ENCODE measurements at regions not wholly inside any gene's neighbourhood (a gene's known extent, or its start where the extent isn't known, plus 50 kb on each side); places are given as distances from the start of the nearest gene placed in this dataset.
"Not testable (repeated sequence)": the region's sequence is repeated elsewhere in the genome, so short reads cannot be mapped to it uniquely, and the experiment has no call there.

GRCh38 chr6:156260815-156261214 lies 516.4 kb upstream of the ARID1B start:
- no peak for DNase-seq
- Mint-ChIP-seq H3K4me1 (ENCODE audit: low read depth) (peaks cover 11% of the 10 kb centered on the region), H3K9me3 (no peaks in the 10 kb centered on the region), H3K4me3 (no peak overlapping the region), H3K27ac (no peak overlapping the region), H3K27me3 (no peaks in the 10 kb centered on the region), H3K36me3 (ENCODE audit: low read depth) (no peaks in the 10 kb centered on the region)

GRCh38 chr6:156258981-156259380 lies 518.2 kb upstream of the ARID1B start:
- no peaks in the 10 kb centered on the region for H3K27me3 Mint-ChIP-seq
- H3K36me3 Mint-ChIP-seq (ENCODE audit: low read depth): no peaks in the 10 kb centered on the region
- no peak overlapping the region for H3K27ac Mint-ChIP-seq
- H3K4me1 Mint-ChIP-seq (ENCODE audit: low read depth): peaks cover 22% of the 10 kb centered on the region
- no peak overlapping the region for H3K4me3 Mint-ChIP-seq
- H3K9me3 Mint-ChIP-seq: no peaks in the 10 kb centered on the region
- no peak for DNase-seq

GRCh38 chr6:156256161-156256560 lies 521.0 kb upstream of the ARID1B start:
- no peaks in the 10 kb centered on the region for H3K36me3 Mint-ChIP-seq (ENCODE audit: low read depth)
- no peaks in the 10 kb centered on the region for H3K27me3 Mint-ChIP-seq
- H3K4me3 Mint-ChIP-seq: peak overlapping the region; percentile 28
- peaks cover 33% of the 10 kb centered on the region for H3K4me1 Mint-ChIP-seq (ENCODE audit: low read depth)
- H3K9me3 Mint-ChIP-seq: peaks cover 10% of the 10 kb centered on the region
- peak overlapping the region; percentile 75 for H3K27ac Mint-ChIP-seq
- DNase-seq: peak; percentile 51

GRCh38 chr6:156254240-156254639 lies 522.9 kb upstream of the ARID1B start:
- DNase-seq: no peak
- Mint-ChIP-seq H3K36me3 (ENCODE audit: low read depth) (peaks cover 3% of the 10 kb centered on the region), H3K4me3 (no peak overlapping the region), H3K27ac (no peak overlapping the region), H3K27me3 (no peaks in the 10 kb centered on the region), H3K9me3 (peaks cover 14% of the 10 kb centered on the region), H3K4me1 (ENCODE audit: low read depth) (peaks cover 49% of the 10 kb centered on the region)

- no peaks in the 10 kb centered on the region for H3K27me3 Mint-ChIP-seq
- peak overlapping the region; percentile 89 for H3K27ac Mint-ChIP-seq
- peaks cover 3% of the 10 kb centered on the region for H3K36me3 Mint-ChIP-seq (ENCODE audit: low read depth)
- H3K4me3 Mint-ChIP-seq: no peak overlapping the region
- H3K4me1 Mint-ChIP-seq (ENCODE audit: low read depth): peaks cover 36% of the 10 kb centered on the region
- DNase-seq: peak; percentile 43
- H3K9me3 Mint-ChIP-seq: peaks cover 14% of the 10 kb centered on the region
These were observed 526.6 kb upstream of the ARID1B start for GRCh38 chr6:156250593-156250992.

GRCh38 chr6:156242206-156242605 lies 535.0 kb upstream of the ARID1B start:
- peaks cover 6% of the 10 kb centered on the region for H3K4me1 Mint-ChIP-seq (ENCODE audit: low read depth)
- H3K4me3 Mint-ChIP-seq: no peak overlapping the region
- H3K27ac Mint-ChIP-seq: no peak overlapping the region
- no peaks in the 10 kb centered on the region for H3K9me3 Mint-ChIP-seq
- no peaks in the 10 kb centered on the region for H3K27me3 Mint-ChIP-seq
- DNase-seq: no peak
- no peaks in the 10 kb centered on the region for H3K36me3 Mint-ChIP-seq (ENCODE audit: low read depth)

- H3K27ac Mint-ChIP-seq: no peak overlapping the region
- no peak overlapping the region for H3K4me3 Mint-ChIP-seq
- peaks cover 6% of the 10 kb centered on the region for H3K9me3 Mint-ChIP-seq
- DNase-seq: no peak
- H3K36me3 Mint-ChIP-seq (ENCODE audit: low read depth): no peaks in the 10 kb centered on the region
- H3K4me1 Mint-ChIP-seq (ENCODE audit: low read depth): peaks cover 7% of the 10 kb centered on the region
- H3K27me3 Mint-ChIP-seq: no peaks in the 10 kb centered on the region
These were observed 546.0 kb upstream of the ARID1B start for GRCh38 chr6:156231026-156231765.

- Mint-ChIP-seq H3K36me3 (ENCODE audit: low read depth) (peaks cover 3% of the 10 kb centered on the region), H3K27ac (no peak overlapping the region), H3K4me3 (no peak overlapping the region), H3K27me3 (no peaks in the 10 kb centered on the region), H3K4me1 (ENCODE audit: low read depth) (no peaks in the 10 kb centered on the region), H3K9me3 (peaks cover 10% of the 10 kb centered on the region)
- DNase-seq: no peak
These were observed 557.2 kb upstream of the ARID1B start for GRCh38 chr6:156219973-156220372.

- H3K27me3 Mint-ChIP-seq: no peaks in the 10 kb centered on the region
- no peak overlapping the region for H3K27ac Mint-ChIP-seq
- peaks cover 23% of the 10 kb centered on the region for H3K9me3 Mint-ChIP-seq
- H3K36me3 Mint-ChIP-seq (ENCODE audit: low read depth): peaks cover 2% of the 10 kb centered on the region
- H3K4me3 Mint-ChIP-seq: no peak overlapping the region
- DNase-seq: no peak
- peaks cover 7% of the 10 kb centered on the region for H3K4me1 Mint-ChIP-seq (ENCODE audit: low read depth)
These were observed 571.5 kb upstream of the ARID1B start for GRCh38 chr6:156205678-156206077.

GRCh38 chr6:156199182-156199581 lies 578.0 kb upstream of the ARID1B start:
- no peaks in the 10 kb centered on the region for H3K27me3 Mint-ChIP-seq
- peaks cover 30% of the 10 kb centered on the region for H3K4me1 Mint-ChIP-seq (ENCODE audit: low read depth)
- H3K4me3 Mint-ChIP-seq: no peak overlapping the region
- DNase-seq: no peak
- H3K36me3 Mint-ChIP-seq (ENCODE audit: low read depth): no peaks in the 10 kb centered on the region
- peaks cover 2% of the 10 kb centered on the region for H3K9me3 Mint-ChIP-seq
- H3K27ac Mint-ChIP-seq: no peak overlapping the region

GRCh38 chr6:156197513-156197912 lies 579.7 kb upstream of the ARID1B start:
- Mint-ChIP-seq H3K27me3 (no peaks in the 10 kb centered on the region), H3K36me3 (ENCODE audit: low read depth) (no peaks in the 10 kb centered on the region), H3K27ac (peak overlapping the region; percentile 11), H3K4me3 (no peak overlapping the region), H3K4me1 (ENCODE audit: low read depth) (peaks cover 33% of the 10 kb centered on the region), H3K9me3 (peaks cover 6% of the 10 kb centered on the region)
- no peak for DNase-seq

GRCh38 chr6:156194981-156195380 lies 582.2 kb upstream of the ARID1B start:
- Mint-ChIP-seq H3K27me3 (no peaks in the 10 kb centered on the region), H3K27ac (no peak overlapping the region), H3K36me3 (ENCODE audit: low read depth) (no peaks in the 10 kb centered on the region)

GRCh38 chr6:156193381-156193780 lies 583.8 kb upstream of the ARID1B start:
- Mint-ChIP-seq H3K27me3 (no peaks in the 10 kb centered on the region), H3K9me3 (peaks cover 9% of the 10 kb centered on the region), H3K36me3 (ENCODE audit: low read depth) (no peaks in the 10 kb centered on the region), H3K4me3 (no peak overlapping the region), H3K27ac (no peak overlapping the region), H3K4me1 (ENCODE audit: low read depth) (peaks cover 48% of the 10 kb centered on the region)
- DNase-seq: no peak

More at GRCh38 chr6:156194981-156195380, 582.2 kb upstream of the ARID1B start:
- Mint-ChIP-seq H3K4me3 (no peak overlapping the region), H3K4me1 (ENCODE audit: low read depth) (peaks cover 46% of the 10 kb centered on the region), H3K9me3 (peaks cover 6% of the 10 kb centered on the region)
- no peak for DNase-seq

GRCh38 chr6:156191895-156192294 lies 585.3 kb upstream of the ARID1B start:
- peaks cover 9% of the 10 kb centered on the region for H3K9me3 Mint-ChIP-seq
- peak overlapping the region; percentile 30 for H3K4me3 Mint-ChIP-seq
- no peaks in the 10 kb centered on the region for H3K27me3 Mint-ChIP-seq
- H3K36me3 Mint-ChIP-seq (ENCODE audit: low read depth): no peaks in the 10 kb centered on the region
- no peak for DNase-seq
- H3K4me1 Mint-ChIP-seq (ENCODE audit: low read depth): peaks cover 36% of the 10 kb centered on the region
- peak overlapping the region; percentile 90 for H3K27ac Mint-ChIP-seq

GRCh38 chr6:156191390-156191789 lies 585.8 kb upstream of the ARID1B start:
- H3K4me3 Mint-ChIP-seq; H3K9me3 Mint-ChIP-seq; H3K36me3 Mint-ChIP-seq (ENCODE audit: low read depth); H3K27me3 Mint-ChIP-seq; DNase-seq: not testable (repeated sequence)
- Mint-ChIP-seq H3K27ac (peak overlapping the region; percentile 90), H3K4me1 (ENCODE audit: low read depth) (peaks cover 33% of the 10 kb centered on the region)

Data from activated T-cell treated with anti-CD3 and anti-CD28 coated beads, Interleukin-2, amount 50 U/mL, for 24 hours (primary cell).